8988T (cell line): ENCODE measurements at regions not wholly inside any gene's neighbourhood (a gene's known extent, or its start where the extent isn't known, plus 50 kb on each side); places are given as distances from the start of the nearest gene placed in this dataset.

Experiments used
- DNase-seq: peaks from one replicate; pipeline ENCODE4 v3.0.0; 2011

- DNase-seq, result no peak
Observed at GRCh38 chr3:127483902-127484591, 106.5 kb downstream of the TPRA1 start.

DNA sequence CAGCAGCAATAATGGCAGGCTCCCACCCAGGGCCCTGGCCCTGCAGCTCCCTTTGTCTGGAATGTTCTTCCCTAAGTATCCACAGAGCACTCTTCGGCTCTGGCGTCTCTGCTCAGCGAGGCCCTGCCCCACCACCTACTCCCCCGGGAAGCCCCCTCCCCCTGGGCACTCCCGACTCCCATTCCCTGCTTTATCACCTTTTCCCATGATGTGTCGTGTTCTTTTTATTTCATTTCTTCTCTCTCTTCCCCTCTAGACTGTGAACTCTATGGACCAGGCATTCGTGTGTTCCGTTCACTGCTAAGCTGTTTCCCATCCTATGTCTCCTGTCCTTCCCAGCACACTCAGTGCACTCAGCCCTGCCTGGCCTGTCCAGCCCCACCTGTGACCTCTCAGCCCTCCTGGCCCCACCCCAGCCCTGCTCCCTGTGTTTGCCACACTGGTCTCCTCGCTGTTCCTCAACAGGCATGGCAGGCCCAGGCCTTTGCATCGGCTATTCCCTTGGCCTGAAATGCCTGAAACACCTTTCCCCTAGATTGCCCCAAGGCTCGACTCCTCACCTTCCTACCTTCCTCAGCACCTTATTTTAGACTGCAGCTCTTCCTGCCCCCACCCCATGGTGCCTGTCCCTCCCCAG is 107.4 kb downstream of the TPRA1 start:
- DNase-seq, result no peak

- no peak for DNase-seq
Observed at GRCh38 chr3:127482216-127483004, 108.1 kb downstream of the TPRA1 start.

- no peak for DNase-seq
Observed at GRCh38 chr3:127480196-127480954, 110.2 kb downstream of the TPRA1 start.

DNA sequence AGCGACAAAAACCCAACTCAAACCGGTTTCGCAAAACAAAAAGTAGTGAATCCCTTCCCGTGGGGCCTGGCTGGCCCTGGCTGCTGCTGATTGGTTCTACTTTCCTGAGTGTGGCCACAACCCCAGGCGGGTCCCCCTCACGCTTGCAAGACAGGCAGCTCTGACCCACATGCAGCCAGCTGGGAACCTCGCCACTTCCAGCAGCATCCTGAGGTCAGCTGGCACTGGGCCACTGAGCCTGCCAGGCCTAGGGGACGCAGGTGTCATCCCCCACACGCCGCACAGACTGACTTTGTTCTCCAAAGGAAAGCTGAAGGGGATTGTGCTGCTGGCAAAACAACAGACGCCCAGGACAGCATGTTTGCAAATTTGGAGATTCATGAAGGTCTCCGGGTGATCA is 111.1 kb downstream of the TPRA1 start:
- DNase-seq, result no peak

DNA sequence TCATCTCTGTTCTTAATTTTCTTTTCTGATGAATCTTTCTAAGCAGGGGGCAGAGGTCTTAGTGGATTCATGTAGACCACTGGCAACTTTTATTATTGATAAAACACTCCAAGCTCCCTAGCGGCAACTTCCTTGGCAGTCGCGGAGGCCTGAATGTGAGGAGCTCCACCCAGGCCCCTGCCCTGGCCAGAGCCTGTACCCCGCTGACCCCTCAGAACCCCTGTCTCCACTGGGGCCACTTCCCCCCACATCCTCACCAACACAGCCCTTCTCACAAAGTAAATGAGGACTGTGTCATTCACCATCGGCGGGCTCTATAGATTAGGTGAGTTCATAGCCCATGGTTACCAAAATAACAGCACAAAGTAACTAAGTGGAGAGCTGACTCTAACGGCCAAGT is 111.6 kb downstream of the TPRA1 start:
- no peak for DNase-seq

DNA sequence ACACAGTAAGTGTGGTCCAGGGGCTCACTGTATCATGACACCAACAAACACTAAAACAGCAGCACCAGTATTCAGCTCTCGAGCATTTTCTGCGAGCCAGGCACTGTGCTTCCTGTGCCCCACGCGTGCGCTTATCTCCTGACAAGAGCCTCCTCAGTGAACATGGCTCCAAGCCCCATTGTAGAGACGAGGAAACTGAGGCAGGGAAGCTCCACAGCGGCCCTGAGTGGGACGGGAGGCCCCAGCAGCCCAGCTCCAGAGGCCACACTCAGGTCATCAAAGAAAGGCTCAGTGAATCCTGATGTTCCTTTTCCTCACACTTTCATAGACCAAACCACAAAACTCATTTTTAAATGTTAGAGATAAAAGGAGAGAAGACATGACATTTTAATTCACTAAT is 113.1 kb downstream of the TPRA1 start:
- no peak for DNase-seq

DNA sequence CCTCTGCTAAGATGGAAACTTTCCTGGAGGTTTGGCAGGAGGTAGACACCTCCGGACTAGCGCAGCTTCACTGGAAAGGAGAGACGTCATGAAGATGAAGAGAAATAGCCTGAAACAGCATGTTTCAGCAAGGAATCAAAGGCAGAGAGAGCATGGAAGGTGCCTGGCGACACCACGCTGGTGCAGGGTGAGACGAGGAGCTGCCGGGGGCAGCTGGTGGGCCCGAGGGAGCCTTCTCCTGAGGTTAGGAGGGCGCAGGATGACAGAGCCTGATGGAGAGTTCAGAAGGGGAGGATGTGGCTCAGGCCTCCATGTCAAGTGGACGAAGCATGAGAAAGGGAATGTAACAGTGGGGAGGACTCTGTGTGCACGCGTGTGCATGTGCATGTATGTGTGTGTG is 113.6 kb downstream of the TPRA1 start:
- no peak for DNase-seq

DNA sequence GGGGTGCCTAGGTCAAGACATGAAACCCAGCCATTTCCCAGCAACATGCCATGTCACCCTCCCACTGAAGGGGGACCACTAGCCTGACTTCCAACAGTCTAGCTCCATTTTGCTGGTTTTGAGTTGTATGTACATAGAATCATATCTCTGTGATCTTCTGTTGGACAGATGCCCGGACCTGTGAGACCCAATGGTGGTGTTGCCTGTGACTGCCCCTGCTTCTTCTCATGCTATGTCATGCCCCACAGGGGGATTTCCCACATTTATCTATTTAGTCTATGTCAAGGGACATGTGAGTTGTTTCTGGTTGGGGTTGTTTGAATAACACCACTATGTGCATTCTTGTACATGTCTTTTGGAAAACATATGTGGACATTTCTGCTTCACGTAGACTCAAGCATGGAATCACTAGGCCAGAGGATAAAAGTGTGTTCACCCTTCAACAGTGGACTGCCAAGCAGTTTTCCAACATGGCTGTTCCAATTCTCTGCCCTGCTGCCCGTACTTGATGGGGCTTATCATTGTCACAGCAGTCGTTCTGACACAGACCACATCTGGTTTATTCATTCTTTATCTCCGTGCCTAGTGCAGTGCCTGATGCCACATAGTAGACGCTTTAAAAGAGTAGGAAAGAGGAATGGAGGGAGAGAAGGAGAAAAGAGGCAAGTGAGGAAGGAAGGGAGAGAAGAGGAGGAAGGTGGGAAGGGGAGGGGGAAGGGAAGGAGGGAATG is 114.4 kb downstream of the TPRA1 start:
- no peak for DNase-seq

GRCh38 chr3:127475391-127475790 is 115.1 kb downstream of the TPRA1 start:
- no peak for DNase-seq

- peak; percentile 86 for DNase-seq
Observed at GRCh38 chr3:127473244-127474024, 117.1 kb downstream of the TPRA1 start.

DNA sequence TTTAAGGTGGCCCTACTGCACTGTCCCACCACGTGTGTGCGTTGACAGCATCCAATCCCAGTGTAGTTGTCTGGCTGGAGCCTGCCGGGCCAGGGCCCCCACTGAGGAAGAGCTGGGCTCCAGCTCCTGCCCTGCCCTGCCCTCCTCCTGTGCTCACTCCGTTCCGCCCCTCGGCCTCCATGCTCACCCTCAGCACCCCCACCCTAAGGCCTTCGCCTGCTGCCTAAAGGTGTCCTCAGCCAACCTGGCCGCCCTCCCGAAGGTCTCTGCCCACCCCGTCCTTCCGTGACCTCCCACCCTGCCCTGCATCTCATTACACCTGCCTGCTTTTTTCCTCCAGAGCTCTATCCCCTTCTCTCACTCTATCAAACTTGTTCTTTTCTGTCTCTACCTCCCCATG is 118.0 kb downstream of the TPRA1 start:
- DNase-seq, result no peak

- no peak for DNase-seq
Observed at GRCh38 chr3:127471142-127471541, 119.4 kb downstream of the TPRA1 start.

GRCh38 chr3:127469760-127470159 is 120.8 kb downstream of the TPRA1 start:
- no peak for DNase-seq

GRCh38 chr3:127467391-127467790 is 123.1 kb downstream of the TPRA1 start:
- no peak for DNase-seq

DNA sequence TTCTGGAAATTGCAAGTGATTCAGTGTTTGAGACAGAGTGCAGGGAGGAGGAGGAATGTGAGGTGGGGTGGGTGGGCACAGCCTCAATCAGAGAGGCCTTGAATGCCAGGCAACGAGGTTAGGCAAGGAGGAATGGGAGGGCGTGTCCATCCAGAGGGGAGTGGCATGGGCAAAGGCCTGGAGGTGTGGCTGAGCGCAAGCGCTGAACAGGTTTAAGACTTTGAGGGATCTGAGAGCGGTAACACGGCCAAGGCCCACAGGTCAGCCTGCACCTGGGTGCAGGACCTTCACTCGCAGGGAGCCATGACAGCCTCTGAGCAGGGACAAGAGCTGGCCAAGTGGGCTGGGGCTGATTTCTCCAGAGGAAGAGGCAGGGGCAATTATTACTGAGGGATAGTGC is 125.9 kb downstream of the TPRA1 start:
- no peak for DNase-seq

GRCh38 chr3:127462111-127462655 is 128.3 kb downstream of the TPRA1 start:
- DNase-seq, result no peak

- DNase-seq, result no peak
Observed at GRCh38 chr3:127461286-127461910, 129.1 kb downstream of the TPRA1 start.

GRCh38 chr3:127459891-127460290 is 130.6 kb downstream of the TPRA1 start:
- no peak for DNase-seq

DNA sequence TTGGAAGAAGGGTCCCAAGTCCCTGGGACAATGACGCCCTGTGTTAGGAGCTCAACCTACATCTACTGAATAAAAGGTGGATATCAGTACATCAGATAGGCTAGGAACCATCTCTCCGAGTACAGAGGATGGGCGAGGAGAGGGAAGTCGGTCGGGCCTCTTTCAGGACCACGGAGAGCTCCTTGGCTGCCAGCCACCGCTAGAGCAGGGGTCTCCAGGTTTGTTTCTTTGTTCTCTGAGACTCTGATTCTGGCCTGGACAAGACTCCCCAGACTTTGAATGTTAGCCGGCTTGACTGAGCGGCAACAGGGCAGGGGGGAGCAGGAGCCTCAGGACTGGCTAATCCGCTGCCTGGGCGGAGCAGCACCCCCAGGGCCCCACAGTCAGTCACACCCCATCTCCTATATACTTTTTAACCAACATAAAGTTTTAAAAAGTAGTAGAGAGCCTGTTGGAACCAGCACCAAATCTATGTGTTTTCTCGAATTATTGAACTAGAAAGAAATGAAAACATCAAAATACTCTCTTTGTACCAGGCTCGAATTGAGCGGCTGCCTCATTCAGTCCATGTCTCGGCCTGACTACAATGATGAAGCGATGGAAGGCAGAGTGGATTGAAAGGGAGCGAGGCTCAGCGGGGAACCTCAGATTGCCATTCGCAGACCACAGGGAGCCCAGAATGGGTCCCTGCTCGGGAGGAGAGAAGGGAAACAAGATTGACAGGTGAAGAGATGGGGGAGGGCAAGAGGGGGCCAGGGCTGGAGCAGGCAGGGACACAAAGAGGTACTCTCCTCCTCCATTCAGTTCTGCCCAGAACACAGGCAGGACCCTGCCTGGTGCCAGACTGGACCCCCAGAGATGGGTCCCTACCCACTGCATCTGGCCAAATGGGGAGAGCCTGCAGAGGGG is 131.6 kb downstream of the TPRA1 start:
- DNase-seq, result no peak
